GM21576 (cell line): ENCODE measurements at regions not wholly inside any gene's neighbourhood (a gene's known extent, or its start where the extent isn't known, plus 50 kb on each side); places are given as distances from the start of the nearest gene placed in this dataset.
A peak's percentile ranks its signal among the peaks of the same experiment; 100 is the strongest.

Experiments
- ATAC-seq: cut with Tn5 transposase; IDR thresholded peaks from one replicate; pipeline ENCODE4 v1.9.1; 2021; ENCODE audit warnings: mild to moderate bottlenecking, moderate library complexity; ENCODE audit not compliant: unreplicated experiment

DNA sequence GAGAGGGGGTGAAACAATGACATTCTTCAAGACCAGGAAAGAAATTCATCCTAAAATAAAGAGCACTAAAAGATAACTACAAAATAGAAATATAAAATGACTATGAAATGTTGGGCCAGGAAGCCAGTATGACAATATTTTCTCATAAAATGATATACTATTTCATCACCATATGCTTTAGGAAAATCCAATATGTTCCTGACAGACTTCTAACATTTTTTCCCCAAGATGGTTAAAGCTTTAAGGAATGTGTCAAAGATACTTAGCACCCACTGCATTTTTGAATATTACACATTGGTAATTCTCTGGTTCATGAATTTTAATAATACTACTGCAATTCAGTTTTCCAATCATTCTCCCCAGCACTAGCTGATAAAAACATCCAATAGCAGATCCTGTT is 87.7 kb upstream of the PLEKHG7 start:
- ATAC-seq, result no peak

DNA sequence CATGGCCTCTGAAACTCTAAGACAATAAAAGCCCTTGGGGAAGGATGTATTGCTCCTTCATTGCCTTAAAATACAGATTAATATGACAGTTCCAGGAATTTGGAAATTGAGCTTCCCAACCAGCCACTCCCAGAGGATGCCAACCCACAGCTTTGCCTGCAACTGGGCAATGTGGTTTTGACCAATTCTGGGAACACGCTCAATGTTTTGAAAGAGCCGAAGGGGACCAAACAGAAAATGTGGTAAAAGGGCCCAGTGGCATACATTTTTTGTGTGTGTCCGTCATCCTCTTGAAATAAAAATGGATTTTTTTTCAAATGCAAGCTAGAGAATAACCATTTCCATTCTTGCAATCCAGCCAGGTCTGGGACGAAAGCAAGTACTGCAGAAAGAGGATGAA is 88.3 kb upstream of the PLEKHG7 start:
- no peak for ATAC-seq

DNA sequence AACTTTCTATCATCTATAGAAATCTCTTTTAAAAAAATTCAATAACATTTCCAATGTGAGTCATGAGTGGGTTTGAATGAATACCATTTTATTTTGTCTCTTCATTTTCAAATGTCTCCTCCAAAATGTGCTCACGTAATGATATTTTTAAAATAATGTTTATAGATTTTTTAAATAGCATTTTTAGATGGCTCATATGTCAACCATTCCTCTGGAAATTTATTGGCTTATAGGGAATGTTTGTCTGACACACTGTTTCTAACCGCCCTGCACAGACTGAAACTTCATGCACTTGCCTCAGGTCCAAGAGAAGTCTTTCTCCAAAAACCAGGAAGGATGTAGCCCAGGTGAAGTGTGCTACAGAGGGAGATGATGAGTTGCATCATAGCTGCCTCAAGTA is 88.8 kb upstream of the PLEKHG7 start:
- no peak for ATAC-seq

DNA sequence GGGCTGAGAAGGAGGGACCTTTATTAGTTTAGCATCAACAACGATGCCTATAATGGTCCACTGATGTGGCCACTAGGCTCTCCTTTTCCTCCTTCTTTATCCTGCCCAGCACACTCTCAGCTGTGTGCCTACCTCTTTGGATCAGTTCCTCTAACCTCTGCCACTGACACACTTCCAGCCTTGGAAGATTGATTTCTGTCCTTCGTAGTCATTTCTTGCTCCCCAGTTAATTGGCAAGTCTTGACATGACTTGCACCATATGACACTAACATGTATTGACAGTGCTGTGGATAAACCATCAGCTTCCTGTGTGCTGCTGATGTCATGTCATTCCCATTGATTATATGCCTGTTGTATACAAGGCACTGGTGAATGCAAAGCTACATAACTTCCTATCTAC is 90.2 kb upstream of the PLEKHG7 start:
- no peak for ATAC-seq

DNA sequence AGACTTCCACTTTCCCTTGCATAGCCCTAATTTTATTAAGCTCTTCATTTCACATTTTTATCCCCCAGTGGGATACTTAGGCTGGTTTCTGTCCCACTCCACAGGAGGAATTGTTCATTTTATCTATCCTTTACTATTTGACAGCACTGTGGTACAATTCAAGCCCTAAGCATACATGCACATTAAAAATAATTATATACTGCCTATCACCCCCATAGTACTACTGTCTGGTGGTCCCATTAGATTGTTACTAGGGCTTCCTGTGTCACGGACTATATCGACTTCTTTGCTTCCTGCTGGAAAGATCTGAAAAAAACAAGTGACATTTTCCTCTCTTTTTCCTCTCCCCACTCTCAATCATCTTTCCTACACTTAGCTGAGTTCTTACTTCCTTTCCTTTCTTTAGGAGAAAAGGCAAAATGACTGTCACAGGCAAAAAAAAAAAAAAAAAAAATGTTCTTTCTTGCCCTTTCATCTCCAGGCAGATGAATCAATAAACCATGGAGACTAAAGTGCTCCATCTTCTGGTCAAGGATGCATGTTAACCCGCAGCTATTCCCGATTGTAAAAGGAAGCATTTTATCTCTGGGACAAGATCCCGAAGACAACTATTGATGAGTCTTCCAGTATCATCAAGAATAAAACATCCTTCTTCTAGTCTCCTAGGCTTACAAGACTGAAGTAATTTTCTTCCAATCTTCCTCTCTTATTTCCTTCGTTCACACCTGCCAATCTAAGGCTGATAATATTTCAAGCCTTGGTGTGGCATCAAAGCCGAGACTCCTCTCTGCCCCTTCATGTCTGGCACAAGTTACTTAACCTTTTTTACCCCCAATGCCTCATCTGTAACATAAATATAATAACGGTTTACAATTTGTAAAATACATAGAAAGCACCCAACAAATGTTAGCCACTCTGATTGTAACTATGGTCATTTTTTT is 94.4 kb upstream of the PLEKHG7 start:
- no peak for ATAC-seq

DNA sequence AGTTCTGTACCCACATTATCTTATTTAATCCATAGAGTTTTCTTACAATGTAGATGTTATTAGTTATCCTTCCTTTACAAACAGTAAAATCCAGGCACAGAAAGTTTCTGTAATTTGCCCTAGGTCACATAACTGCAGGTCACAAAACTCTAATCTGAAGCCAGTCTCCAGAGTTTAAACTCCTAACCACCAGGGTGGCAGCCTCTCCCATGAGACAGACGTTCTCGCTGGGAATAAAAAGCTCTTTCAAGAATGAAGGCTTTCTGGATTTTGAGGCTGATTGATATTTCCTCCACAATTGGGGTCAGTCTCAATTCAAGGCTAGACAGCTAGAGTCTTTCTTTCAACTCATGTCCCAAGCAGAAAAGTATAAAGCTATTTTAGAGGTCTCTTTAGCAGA is 95.8 kb upstream of the PLEKHG7 start:
- ATAC-seq, result no peak

DNA sequence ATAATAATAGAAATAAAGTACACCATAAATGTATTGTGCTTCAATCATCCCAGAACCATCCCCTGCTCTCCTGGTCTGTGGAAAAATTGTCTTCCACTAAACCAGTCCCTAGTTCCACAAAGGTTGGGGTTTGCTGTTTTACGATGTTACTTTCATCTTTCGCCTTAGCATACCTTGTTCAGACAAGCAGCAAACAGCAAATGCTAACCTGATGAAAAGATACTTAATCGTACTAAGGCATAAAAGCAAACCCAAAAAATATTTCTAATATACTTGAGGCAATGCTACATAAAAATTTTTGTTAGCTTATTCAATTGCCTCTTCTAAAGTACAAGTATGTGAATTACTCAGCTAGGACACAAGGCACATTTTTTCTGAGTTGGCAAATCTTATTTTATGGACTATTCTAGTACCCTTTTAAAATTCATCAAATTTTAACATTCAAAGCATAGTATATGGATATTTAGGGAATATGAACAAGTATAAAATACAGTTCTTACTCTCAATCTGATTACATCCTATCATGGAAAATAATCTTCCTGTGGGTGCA is 97.1 kb upstream of the PLEKHG7 start:
- no peak for ATAC-seq

DNA sequence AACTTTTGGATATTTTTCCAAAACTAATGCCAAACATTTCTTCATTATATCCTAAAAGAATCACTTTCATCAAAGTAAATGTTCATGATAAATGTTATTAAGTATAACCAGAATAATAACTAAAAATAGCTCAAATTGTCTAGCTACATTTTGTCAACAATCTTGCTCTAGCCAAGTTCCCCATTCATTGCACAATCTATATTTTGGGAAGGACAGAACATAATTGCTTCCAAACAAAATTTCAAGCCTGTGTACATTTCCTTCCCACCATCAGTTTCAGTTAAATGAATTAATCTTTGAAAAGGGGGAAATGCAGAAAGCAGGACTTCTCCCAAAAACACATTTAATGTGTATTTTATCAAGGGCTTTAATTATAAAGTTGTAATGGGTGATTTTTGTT is 98.0 kb upstream of the PLEKHG7 start:
- no peak for ATAC-seq

DNA sequence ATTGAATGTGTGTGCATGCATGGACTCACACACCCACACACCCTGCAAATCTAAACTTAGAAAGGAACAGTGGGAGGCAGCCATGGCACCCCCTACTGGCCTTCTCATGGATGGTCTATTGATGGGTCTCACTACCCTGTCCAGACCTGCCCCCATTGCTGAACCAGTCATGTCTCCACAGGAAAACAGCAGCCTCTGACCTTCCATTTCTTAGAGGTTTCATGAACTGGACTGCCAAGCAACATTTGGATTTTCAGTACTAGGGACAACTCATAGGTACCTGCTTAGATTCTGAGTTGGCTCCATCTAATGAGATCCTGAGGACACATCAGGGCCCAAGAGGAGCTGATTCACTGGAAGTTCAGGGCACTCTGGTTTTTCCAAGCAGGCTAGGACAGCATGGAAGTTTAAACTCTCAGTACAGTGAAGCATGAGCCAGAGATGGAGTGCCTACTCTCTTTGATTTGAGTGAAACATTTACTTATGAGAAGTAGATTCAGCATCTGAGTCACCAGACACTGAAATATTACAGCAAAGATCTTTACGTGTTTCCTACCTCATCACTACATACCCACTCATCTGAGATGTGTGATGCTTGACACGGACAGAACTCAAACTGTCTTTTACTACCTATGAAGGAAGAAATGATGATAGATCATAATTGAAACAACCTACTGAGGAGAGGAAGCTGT is 98.9 kb upstream of the PLEKHG7 start:
- no peak for ATAC-seq

DNA sequence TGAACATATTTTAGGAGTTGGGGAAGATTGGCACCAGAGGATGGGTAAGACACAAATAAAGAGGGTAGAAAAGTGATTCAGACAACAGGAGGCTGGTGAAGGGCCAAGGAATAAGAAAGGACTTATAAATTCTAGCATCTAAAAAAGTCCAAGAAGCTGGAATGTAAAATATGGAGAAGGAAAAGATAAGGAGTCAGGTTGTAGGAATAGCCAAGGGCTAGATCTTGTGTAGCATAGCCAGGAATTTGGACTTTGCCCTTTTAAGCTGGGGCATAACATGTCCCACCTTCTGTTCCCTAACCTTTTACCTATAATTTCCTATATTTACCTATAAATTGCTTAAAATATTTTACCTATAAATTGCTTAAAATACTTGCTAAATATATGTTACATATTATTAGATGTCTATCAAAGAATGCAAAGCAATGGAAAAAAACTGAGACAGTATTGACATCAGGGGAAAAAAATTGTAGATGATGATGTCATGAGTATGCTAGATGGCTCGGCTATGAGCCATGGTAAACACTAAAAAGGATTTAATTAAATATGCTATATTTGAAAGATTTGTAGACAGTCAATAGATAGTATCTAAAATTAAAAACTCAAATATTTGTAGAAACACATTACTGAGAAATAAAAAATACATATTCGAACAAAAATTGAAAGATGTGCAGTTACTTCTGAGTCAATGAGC is 99.7 kb upstream of the PLEKHG7 start:
- ATAC-seq, result no peak

DNA sequence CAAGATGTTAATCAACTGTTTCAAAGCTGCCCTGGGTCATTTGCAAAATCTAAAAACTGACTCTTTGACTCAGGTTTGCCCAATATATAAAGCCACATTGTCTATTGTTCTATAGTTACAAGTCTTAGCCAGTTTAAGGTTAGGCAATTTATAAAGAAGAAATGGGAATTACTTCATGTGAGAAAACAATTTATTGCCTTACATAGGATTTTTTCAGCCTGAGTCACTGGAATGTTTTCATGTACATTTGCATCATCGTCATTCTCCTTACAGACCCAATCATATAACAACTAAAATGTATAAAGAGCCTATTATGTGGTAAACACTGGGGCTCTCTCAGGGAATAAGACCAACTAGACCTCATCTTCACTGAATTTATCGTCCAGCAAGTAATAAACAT is 100.3 kb upstream of the PLEKHG7 start:
- ATAC-seq, result no peak

DNA sequence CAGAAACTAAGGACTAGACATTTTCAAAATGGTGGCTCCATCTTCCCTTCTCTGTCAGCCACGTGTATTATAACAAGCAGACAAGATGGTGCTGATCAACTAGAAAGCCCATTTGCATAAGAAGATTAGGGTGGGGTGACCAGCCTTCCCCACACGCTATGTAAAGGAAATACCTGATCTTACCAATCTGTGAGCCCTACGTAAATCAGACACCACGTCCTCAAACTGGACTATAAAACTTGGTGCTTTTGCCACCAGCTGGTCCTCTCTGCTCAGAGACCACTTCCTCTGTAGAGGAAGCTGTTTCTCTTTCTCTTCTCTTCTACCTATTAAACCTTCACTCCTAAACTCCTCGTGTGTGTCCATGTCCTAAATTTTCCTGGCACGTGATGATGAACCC is 101.1 kb upstream of the PLEKHG7 start:
- ATAC-seq, result no peak

DNA sequence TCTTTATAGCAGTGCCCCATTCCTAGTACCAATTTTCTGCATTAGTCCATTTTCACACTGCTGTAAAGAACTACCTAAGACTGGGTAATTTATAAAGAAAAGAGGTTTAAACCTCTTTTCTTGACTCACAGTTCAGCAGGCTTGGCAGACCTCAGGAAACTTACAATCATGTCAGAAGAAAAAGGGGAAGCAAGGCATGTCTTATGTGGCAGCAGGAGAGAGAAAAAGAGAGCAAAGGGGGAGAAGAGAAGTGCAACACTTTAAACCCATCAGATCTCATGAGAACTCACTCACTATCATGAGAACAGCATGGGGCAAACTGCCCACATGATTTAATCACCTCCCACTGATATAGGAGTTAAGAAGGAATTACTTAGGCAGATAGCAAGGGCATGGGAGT is 101.6 kb upstream of the PLEKHG7 start:
- ATAC-seq, result no peak

DNA sequence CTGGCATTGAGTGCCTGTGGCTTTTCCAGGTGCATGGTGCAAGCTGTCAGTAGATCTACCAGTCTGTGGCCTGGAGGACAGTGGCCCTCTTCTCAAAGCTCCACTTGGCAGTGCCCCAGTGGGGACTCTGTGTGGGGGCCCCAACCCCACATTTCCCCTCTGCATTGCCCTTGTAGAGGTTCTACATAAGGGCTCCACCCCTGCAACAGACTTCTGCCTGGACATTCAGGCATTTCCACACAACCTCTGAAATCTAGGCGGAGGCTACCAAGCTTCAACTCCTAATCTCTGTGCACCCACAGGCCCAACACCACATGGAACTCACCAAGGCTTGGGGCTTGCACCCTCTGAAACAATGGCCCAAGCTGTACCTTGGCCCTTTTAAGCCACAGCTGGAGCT is 102.7 kb upstream of the PLEKHG7 start:
- ATAC-seq, result no peak

DNA sequence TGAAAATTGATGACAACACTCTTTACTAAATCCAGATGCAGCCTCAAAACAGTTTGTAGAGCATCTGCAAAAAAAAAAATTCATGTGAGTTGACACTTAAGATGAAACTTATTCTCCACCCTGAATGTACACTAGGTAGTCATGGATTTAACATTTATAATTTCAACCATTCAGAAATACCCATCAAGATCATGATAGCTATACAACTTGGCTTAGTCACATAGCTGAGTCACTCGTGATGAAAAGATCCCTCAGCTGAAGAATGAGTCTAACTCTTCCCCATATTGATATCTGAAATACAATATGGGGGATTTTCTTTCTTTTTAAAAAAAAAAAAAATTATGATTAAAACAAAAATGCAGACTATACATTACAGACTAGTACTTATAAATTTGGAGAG is 104.8 kb upstream of the PLEKHG7 start:
- ATAC-seq, result no peak

DNA sequence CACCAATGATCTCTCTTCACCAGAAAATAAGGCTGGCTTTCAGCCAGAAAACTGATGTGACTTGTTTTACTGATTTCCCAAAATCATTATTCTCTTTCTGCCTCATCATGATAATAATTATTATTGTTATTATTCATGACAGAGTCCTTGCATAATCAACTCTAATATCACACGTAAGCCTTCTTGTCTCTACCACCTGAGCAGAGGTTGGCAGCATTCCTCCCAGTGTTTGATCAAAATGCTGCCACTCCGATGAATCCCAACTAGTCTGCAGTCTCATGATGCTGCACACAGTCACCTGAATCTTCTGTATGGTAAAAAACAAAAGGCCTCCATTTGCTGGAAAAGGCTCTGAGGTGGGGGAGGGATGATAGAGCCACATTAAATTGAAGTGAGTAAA is 105.7 kb upstream of the PLEKHG7 start:
- ATAC-seq, result no peak

DNA sequence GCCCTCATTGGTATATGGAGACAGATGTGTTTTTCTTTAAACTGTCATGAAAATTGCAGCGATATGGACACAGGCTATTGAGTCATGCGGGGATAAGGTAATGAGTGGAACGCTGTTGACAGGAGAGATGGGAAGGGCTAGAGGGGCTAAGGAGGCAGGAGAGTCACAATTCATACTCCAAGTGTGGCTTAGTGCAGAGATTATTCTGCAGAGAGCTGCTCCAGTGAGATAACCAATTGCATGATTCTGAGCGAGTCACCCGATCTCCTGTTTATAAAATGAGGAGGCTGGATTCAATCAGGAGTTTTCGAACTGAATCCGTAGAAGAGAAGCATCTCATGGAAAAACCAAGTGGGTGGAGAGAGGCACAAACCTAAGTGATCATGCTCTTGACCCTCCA is 106.4 kb upstream of the PLEKHG7 start:
- no peak for ATAC-seq

DNA sequence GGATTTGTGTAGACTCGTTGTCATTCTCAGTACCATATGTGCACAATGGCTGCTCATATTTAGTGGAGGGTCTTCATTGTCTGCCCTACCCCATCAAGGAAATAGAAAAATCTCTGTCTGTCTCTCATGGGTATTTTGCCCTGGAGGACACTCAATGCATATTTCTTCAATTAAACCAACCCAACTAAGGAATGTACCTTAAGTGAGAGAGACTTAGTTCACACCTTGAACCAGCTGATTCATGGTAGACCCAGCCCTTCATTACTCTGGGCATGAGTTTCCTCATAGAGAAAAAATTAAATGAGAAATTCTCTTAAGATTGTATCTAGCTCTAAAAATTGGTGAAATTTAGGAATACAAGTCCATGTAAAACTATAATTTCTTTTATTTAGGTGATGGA is 107.1 kb upstream of the PLEKHG7 start:
- no peak for ATAC-seq

DNA sequence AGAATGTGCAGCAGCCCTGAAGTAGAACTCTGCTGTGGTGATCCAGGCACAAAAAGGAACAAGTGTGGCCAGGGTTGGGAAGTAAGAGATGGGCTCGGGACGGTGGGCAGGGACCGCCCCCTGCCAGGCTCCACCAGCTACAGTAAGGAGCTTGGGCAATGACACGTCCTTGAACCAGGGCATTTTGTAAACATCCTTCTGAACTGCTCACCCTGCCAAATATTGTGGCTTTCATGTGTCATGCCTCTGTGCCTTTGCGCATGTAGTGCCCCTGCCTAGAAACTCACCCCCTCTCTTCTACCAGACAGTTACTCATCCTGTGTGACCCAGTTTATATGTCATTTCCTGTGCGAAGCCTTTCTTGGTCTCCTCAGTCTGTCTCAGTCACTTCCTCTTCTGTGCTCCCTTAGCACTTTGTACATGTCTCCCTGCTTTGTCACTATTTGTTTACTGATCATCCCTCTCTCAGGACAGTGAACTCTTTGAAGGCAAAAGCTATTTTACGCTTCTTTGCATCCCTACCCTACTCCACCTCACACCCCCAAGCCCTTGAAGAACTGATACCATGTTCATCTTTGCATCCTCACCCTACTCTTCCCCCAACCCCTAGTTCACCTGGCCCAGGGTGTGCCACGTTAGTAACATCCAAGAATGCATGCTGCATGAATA is 108.9 kb upstream of the PLEKHG7 start:
- ATAC-seq, result peak; percentile 100

DNA sequence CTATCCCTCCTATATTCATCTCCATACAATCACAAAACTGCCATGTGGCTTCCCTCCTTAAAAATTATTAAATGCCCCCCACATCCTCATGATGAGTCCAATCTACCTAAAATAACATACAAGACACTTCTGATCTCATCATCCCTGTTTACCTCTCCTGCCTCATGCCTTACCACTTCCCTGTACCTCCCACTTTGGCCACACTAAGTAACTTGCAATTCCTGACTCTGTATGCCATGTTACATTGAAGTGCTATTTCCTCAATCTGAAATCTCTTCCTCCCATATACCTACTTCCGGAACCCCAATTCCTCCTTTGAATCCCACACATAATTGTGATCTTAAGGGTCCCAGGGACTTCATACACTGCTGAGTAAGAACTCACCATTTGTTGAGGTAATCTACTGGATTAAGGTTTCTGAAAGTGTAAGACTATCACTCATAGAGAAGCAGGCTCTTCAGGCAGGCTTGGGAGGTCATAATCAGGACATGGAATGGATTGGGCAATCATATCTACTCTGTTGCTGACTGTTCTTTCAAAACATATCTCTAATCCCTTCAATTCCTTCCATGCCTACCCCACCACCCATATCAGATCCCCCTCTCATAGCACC is 117.6 kb upstream of the PLEKHG7 start:
- no peak for ATAC-seq

DNA sequence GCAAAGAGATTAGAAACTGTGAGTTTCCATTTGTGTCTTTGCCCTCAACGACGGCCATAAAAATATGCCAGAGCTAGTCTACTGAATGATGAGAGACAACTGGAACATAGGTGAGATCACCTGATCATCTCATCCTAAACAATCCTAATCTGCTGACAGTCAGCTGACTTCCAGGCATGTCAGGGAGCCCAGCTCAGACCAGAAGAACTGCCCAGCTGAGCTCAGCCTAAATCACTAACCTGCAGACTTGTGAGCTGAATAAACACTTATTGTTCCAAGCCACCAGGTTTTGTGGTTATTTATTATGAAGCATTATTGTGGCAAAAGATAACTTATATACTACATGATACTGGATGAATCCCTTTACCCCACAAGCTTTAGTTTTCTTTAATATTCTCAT is 118.9 kb upstream of the PLEKHG7 start:
- no peak for ATAC-seq
